Neural progenitor cell (in vitro differentiated cells): ENCODE measurements at regions not wholly inside any gene's neighbourhood (a gene's known extent, or its start where the extent isn't known, plus 50 kb on each side); places are given as distances from the start of the nearest gene placed in this dataset.

Source experiments
- EZH2 ChIP-seq: fragments of 200-600 bp; sonication (generic); IDR thresholded peaks from 2 replicates; pipeline ENCODE4 v1.6.1; 2017; ENCODE audit warnings: antibody characterized with exemption, mild to moderate bottlenecking, moderate library complexity
- EZH2phosphoT487 ChIP-seq: fragments of 200-600 bp; sonication (generic); IDR thresholded peaks from 2 replicates; pipeline ENCODE4 v1.6.1; 2017; ENCODE audit warnings: antibody characterized with exemption
- TF ChIP-seq, protein P1 (sequence below): fragments of 200-600 bp; sonication (generic); IDR thresholded peaks from 2 replicates; pipeline ENCODE4 v1.5.1; 2017; ENCODE audit warnings: antibody characterized with exemption, mild to moderate bottlenecking

- TF ChIP-seq, protein P1, sequence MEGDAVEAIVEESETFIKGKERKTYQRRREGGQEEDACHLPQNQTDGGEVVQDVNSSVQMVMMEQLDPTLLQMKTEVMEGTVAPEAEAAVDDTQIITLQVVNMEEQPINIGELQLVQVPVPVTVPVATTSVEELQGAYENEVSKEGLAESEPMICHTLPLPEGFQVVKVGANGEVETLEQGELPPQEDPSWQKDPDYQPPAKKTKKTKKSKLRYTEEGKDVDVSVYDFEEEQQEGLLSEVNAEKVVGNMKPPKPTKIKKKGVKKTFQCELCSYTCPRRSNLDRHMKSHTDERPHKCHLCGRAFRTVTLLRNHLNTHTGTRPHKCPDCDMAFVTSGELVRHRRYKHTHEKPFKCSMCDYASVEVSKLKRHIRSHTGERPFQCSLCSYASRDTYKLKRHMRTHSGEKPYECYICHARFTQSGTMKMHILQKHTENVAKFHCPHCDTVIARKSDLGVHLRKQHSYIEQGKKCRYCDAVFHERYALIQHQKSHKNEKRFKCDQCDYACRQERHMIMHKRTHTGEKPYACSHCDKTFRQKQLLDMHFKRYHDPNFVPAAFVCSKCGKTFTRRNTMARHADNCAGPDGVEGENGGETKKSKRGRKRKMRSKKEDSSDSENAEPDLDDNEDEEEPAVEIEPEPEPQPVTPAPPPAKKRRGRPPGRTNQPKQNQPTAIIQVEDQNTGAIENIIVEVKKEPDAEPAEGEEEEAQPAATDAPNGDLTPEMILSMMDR: no peak
- TF ChIP-seq EZH2 (no peak), EZH2phosphoT487 (no peak)
Measured at GRCh38 chr20:50298554-50299324, 108.1 kb downstream of the CEBPB start.
